ENCODE measurements at regions not wholly inside any gene's neighbourhood (a gene's known extent, or its start where the extent isn't known, plus 50 kb on each side); places are given as distances from the start of the nearest gene placed in this dataset.

GRCh38 chr4:133618963-133619362 lies 469.9 kb downstream of the PCDH10 start:
- ChIA-PET CTCF (no interaction called here), POLR2A (no interaction called here)
- TF ChIP-seq, protein P1, sequence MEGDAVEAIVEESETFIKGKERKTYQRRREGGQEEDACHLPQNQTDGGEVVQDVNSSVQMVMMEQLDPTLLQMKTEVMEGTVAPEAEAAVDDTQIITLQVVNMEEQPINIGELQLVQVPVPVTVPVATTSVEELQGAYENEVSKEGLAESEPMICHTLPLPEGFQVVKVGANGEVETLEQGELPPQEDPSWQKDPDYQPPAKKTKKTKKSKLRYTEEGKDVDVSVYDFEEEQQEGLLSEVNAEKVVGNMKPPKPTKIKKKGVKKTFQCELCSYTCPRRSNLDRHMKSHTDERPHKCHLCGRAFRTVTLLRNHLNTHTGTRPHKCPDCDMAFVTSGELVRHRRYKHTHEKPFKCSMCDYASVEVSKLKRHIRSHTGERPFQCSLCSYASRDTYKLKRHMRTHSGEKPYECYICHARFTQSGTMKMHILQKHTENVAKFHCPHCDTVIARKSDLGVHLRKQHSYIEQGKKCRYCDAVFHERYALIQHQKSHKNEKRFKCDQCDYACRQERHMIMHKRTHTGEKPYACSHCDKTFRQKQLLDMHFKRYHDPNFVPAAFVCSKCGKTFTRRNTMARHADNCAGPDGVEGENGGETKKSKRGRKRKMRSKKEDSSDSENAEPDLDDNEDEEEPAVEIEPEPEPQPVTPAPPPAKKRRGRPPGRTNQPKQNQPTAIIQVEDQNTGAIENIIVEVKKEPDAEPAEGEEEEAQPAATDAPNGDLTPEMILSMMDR (IDR thresholded peaks at IDR 0.05; ENCODE audit: insufficient read depth, low read length, missing control alignments), result no peak
- DNase-seq (ENCODE audit: low read depth, low spot score), result no peak
- no peak overlapping the region for H3K4me3 ChIP-seq (ENCODE audit: low read depth, low read length)

DNA sequence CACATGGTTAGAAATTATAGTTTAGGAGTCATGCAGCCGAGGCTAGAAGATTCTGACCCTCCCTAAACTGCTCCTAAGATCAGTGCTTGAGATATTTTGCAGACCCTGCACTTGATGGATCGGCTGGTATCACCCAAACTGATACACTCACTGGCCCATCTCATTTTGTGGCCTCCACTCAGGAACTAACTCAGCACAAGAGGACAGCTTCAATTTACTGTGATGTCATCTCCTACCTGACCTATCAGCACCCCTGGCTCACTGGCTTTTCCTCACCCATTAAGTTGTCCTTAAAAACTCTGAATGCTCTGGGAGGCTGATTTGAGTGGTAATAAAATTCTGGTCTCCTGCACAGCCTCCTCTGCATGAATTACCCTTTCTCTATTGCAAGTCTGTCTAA lies 450.9 kb downstream of the PCDH10 start:
- no peak overlapping the region for H3K4me3 ChIP-seq (ENCODE audit: low read depth, low read length)
- no peak for DNase-seq (ENCODE audit: low read depth, low spot score)

DNA sequence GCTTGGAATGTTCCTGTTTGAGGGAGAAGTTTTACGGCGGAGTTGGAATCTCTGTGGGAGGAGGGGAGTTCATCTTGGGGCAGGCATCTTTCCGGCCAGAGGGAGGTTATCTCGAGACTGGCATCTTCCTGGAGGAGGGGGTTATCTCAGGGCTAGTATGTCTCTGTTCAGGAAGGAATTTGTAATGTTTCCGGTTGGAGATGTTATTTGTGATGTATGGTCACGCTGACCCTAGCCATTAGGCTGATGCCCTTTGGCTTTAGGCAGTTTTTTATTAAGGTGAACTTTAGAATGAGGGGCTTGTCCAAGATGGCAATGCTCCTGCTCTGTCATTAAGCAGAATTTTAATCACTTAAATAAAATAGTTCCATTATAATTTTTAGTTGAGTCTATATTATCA lies 449.7 kb downstream of the PCDH10 start:
- no peak overlapping the region for H3K4me3 ChIP-seq (ENCODE audit: low read depth, low read length)
- ChIA-PET POLR2A (no interaction called here), CTCF (no interaction called here)
- DNase-seq (ENCODE audit: low read depth, low spot score), result no peak
- TF ChIP-seq, protein P1 (IDR thresholded peaks at IDR 0.05; ENCODE audit: insufficient read depth, low read length, missing control alignments), result no peak

More for the DNA sequence above, 450.9 kb downstream of the PCDH10 start:
- TF ChIP-seq, protein P1 (IDR thresholded peaks at IDR 0.05; ENCODE audit: insufficient read depth, low read length, missing control alignments), result no peak
- ChIA-PET POLR2A (no interaction called here), CTCF (no interaction called here)

DNA sequence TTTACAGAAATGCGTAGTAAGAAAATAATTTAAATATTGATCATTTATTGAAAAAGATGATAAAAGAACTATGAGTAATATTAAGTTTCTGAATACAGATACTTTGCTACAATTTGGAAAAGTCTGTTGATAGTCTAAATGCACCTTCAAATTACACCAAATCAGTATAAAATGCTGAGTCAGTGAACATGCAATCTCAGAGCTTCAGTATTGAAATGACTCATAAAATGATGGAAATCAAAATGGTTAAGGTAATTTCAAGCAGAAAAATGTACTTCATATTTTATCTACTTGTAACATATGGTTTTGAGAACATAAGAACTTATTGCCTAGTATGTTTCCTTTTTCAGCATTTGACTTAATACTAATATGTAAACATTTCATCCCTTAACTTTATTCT lies 448.2 kb downstream of the PCDH10 start:
- POLR2A ChIA-PET, result no interaction called here
- TF ChIP-seq, protein P1 (IDR thresholded peaks at IDR 0.05; ENCODE audit: insufficient read depth, low read length, missing control alignments), result no peak
- CTCF ChIA-PET, result no interaction called here
- no peak for DNase-seq (ENCODE audit: low read depth, low spot score)
- no peak overlapping the region for H3K4me3 ChIP-seq (ENCODE audit: low read depth, low read length)

GRCh38 chr4:133596459-133596858 lies 447.4 kb downstream of the PCDH10 start:
- ChIA-PET POLR2A (no interaction called here), CTCF (no interaction called here)
- DNase-seq (ENCODE audit: low read depth, low spot score), result no peak
- TF ChIP-seq, protein P1 (IDR thresholded peaks at IDR 0.05; ENCODE audit: insufficient read depth, low read length, missing control alignments), result no peak
- H3K4me3 ChIP-seq (ENCODE audit: low read depth, low read length), result no peak overlapping the region

GRCh38 chr4:133594390-133595207 lies 445.5 kb downstream of the PCDH10 start:
- H3K4me3 ChIP-seq (ENCODE audit: low read depth, low read length), result no peak overlapping the region
- TF ChIP-seq, protein P1 (IDR thresholded peaks at IDR 0.05; ENCODE audit: insufficient read depth, low read length, missing control alignments), result no peak
- ChIA-PET POLR2A (no interaction called here), CTCF (no interaction called here)
- no peak for DNase-seq (ENCODE audit: low read depth, low spot score)

All from AG04449 (cell line).